Mesenchymal stem cell (in vitro differentiated cells and primary cell): ENCODE measurements at regions not wholly inside any gene's neighbourhood (a gene's known extent, or its start where the extent isn't known, plus 50 kb on each side); places are given as distances from the start of the nearest gene placed in this dataset.

Experiments
- DNase-seq: peaks from one replicate; pipeline ENCODE4 v3.0.0-alpha.2; 2013
- H2AFZ ChIP-seq: one replicate; pipeline ENCODE4 v1.6.1; 2013; ENCODE audit warnings: low read depth, mild to moderate bottlenecking, control low read depth, inconsistent platforms, low read length, moderate library complexity
- H2AK5ac ChIP-seq: 2 replicates; pipeline ENCODE4 v1.6.1; 2013; ENCODE audit warnings: low read length, moderate library complexity, mild to moderate bottlenecking, inconsistent platforms; ENCODE audit not compliant: severe bottlenecking
- H2BK120ac ChIP-seq: one replicate; pipeline ENCODE4 v1.6.1; 2013; ENCODE audit warnings: low read depth, mild to moderate bottlenecking, inconsistent platforms, low read length, moderate library complexity
- H2BK12ac ChIP-seq, 2 experiments: one replicate each; pipeline ENCODE4 v1.6.1; 2013; ENCODE audit warnings: inconsistent platforms in 2 of 2, low read length in 2 of 2, mild to moderate bottlenecking in 2 of 2, moderate library complexity in 2 of 2, control low read depth in 1 of 2
- H2BK15ac ChIP-seq: one replicate; pipeline ENCODE4 v1.6.1; 2013; ENCODE audit warnings: mild to moderate bottlenecking, low read depth, inconsistent platforms; ENCODE audit not compliant: poor library complexity, severe bottlenecking
- H2BK5ac ChIP-seq: 2 replicates; pipeline ENCODE4 v1.6.1; 2013; ENCODE audit warnings: low read depth, mild to moderate bottlenecking, low read length, control low read depth, inconsistent platforms; ENCODE audit not compliant: poor library complexity, severe bottlenecking
- H3K14ac ChIP-seq, 2 experiments: one replicate each; pipeline ENCODE4 v1.6.1; 2013; ENCODE audit warnings: inconsistent platforms in 2 of 2, low read length in 2 of 2, control low read depth in 1 of 2, mild to moderate bottlenecking in 1 of 2, moderate library complexity in 1 of 2
- H3K18ac ChIP-seq, 2 experiments: one replicate each; pipeline ENCODE4 v1.6.1; 2013; ENCODE audit warnings: inconsistent platforms in 2 of 2, low read length in 2 of 2, control low read depth in 1 of 2, low read depth in 1 of 2, mild to moderate bottlenecking in 1 of 2
- H3K23ac ChIP-seq, 2 experiments: one replicate each; pipeline ENCODE4 v1.6.1; 2013; ENCODE audit warnings: inconsistent platforms in 2 of 2, low read length in 2 of 2, mild to moderate bottlenecking in 2 of 2, moderate library complexity in 2 of 2, control low read depth in 1 of 2
- H3K27ac ChIP-seq: 2 replicates; pipeline ENCODE4 v1.5.1; 2013; ENCODE audit warnings: mild to moderate bottlenecking, moderate library complexity, low read length, control low read depth, inconsistent platforms; ENCODE audit not compliant: poor library complexity, severe bottlenecking
- H3K27me3 ChIP-seq, 2 experiments: 2 replicates each; pipeline versions ENCODE4 v1.6.1 to v1.7.0; 2013; ENCODE audit warnings: low read length in 2 of 2, mild to moderate bottlenecking in 2 of 2, moderate library complexity in 2 of 2, control low read depth in 1 of 2, inconsistent platforms in 1 of 2; ENCODE audit not compliant: control insufficient read depth in 1 of 2, insufficient read depth in 1 of 2
- H3K36me3 ChIP-seq, 2 experiments: 2 replicates each; pipeline versions ENCODE4 v1.6.1 to v1.7.0; 2013; ENCODE audit warnings: low read length in 2 of 2, control low read depth in 1 of 2, inconsistent platforms in 1 of 2, low read depth in 1 of 2, mild to moderate bottlenecking in 1 of 2; ENCODE audit not compliant: insufficient read depth in 2 of 2, control insufficient read depth in 1 of 2
- H3K4ac ChIP-seq, 2 experiments: one replicate each; pipeline ENCODE4 v1.6.1; 2013; ENCODE audit warnings: inconsistent platforms in 2 of 2, low read length in 2 of 2, mild to moderate bottlenecking in 2 of 2, moderate library complexity in 2 of 2, control low read depth in 1 of 2, low read depth in 1 of 2
- H3K4me1 ChIP-seq: 2 replicates; pipeline ENCODE4 v1.6.1; 2013; ENCODE audit warnings: low read depth, low read length, control low read depth; ENCODE audit not compliant: control insufficient read depth, insufficient read depth
- H3K4me2 ChIP-seq: 2 replicates; pipeline ENCODE4 v1.6.1; 2013; ENCODE audit warnings: low read length, mild to moderate bottlenecking, inconsistent platforms; ENCODE audit not compliant: poor library complexity, severe bottlenecking
- H3K4me3 ChIP-seq, 2 experiments: 2 replicates each; pipeline versions ENCODE4 v1.5.1 to v1.7.0; 2013; ENCODE audit warnings: low read length in 2 of 2, mild to moderate bottlenecking in 2 of 2, control low read depth in 1 of 2, low read depth in 1 of 2; ENCODE audit not compliant: insufficient read depth in 1 of 2
- H3K79me1 ChIP-seq: replicated peaks from 2 replicates; pipeline ENCODE4 v1.6.1; 2013; ENCODE audit warnings: mild to moderate bottlenecking, control low read depth, low read length, inconsistent platforms; ENCODE audit not compliant: poor library complexity, severe bottlenecking
- H3K9ac ChIP-seq: 2 replicates; pipeline ENCODE4 v1.7.0; 2013; ENCODE audit warnings: mild to moderate bottlenecking, low read length, moderate library complexity
- H3K9me3 ChIP-seq: 2 replicates; pipeline ENCODE4 v1.7.0; 2013; ENCODE audit warnings: mild to moderate bottlenecking, low read length; ENCODE audit not compliant: control insufficient read depth
- H4K8ac ChIP-seq: one replicate; pipeline ENCODE4 v1.6.1; 2013; ENCODE audit warnings: inconsistent platforms, mild to moderate bottlenecking, low read length, moderate library complexity
- H4K91ac ChIP-seq: one replicate; pipeline ENCODE4 v1.6.1; 2013; ENCODE audit warnings: mild to moderate bottlenecking, low read length, inconsistent platforms
- WGBS: methylation state at CpG from one replicate; pipeline ENCODE4 v1.1.7; 2013; ENCODE audit warnings: mixed read lengths; 5-methylcytosine and 5-hydroxymethylcytosine counted together

DNA sequence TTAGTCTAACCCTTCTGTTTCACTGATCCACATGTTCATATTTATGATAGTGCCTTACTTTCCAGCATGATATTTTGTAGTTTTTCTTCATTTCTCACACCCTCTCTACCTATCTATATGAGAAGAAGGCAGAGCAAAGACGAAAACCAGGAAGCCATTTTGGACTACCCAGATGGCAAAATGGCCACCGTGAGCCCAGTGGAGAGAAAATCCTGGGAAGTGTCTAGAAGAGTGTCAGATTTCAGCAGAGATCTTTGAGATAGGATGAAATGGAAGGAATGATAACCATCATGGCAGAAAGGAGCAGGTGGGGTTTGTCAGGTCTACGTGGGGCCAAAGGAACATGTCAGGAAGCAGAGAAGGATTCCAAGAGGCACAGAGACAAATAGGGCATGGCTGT, 84.0 kb upstream of the MYCN start:
- H3K27ac ChIP-seq = no peak overlapping the region
- WGBS = 71% methylated on average over 3 of the region's 3 CpGs
- H3K23ac ChIP-seq = no peak overlapping the region
- no peak overlapping the region for H3K18ac ChIP-seq
- H3K36me3 ChIP-seq = no peaks in the 10 kb centered on the region
- H4K91ac ChIP-seq = no peak overlapping the region
- H4K8ac ChIP-seq = no peak overlapping the region
- H3K4me2 ChIP-seq = no peak overlapping the region
- no peak overlapping the region for H2AK5ac ChIP-seq
- no peak overlapping the region for H2BK12ac ChIP-seq
- H2BK5ac ChIP-seq = no peak overlapping the region
- no peak overlapping the region for H3K4me3 ChIP-seq
- no peaks in the 10 kb centered on the region for H3K9me3 ChIP-seq
- peaks cover 0 to 5% of the 10 kb centered on the region in 2 experiments for H3K27me3 ChIP-seq
- no peak overlapping the region for H2BK120ac ChIP-seq
- H3K14ac ChIP-seq = no peak overlapping the region
- H3K4me1 ChIP-seq = no peaks in the 10 kb centered on the region
- DNase-seq = no peak
- no peak overlapping the region for H3K9ac ChIP-seq
- no peak overlapping the region for H2BK15ac ChIP-seq
- H2AFZ ChIP-seq = no peak overlapping the region
- no peaks in the 10 kb centered on the region for H3K79me1 ChIP-seq
- H3K4ac ChIP-seq = no peak overlapping the region

DNA sequence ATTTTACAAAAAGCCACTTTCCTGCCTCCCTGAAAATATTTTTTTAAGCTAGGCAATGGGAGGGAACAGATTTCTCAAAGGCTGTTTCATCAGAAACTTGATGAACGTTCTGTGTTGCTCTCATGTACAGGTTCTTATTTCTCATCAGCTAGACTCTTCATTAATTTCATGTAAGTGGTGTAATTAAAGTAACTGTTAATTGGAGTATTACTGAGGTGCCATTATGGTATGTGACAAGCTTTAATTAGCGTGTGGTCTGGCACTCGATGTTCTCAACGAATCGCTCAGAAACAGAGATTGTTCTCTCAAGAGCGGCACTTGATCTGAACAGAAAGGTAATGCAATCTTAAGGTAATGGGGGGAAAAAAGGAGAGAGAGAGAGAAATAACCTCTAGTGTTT, 81.9 kb upstream of the MYCN start:
- peaks cover 0 to 5% of the 10 kb centered on the region in 2 experiments for H3K27me3 ChIP-seq
- H3K79me1 ChIP-seq = no peaks in the 10 kb centered on the region
- H3K9me3 ChIP-seq = no peaks in the 10 kb centered on the region
- H3K4me1 ChIP-seq = no peaks in the 10 kb centered on the region
- WGBS = 95% methylated on average over 6 of the region's 6 CpGs
- DNase-seq = no peak
- H3K4ac ChIP-seq = no peak overlapping the region
- H3K23ac ChIP-seq = no peak overlapping the region
- H2AK5ac ChIP-seq = no peak overlapping the region
- no peak overlapping the region for H3K18ac ChIP-seq
- H3K27ac ChIP-seq = no peak overlapping the region
- H3K4me3 ChIP-seq = no peak overlapping the region
- H3K9ac ChIP-seq = no peak overlapping the region
- H2BK12ac ChIP-seq = no peak overlapping the region
- H3K14ac ChIP-seq = no peak overlapping the region
- no peak overlapping the region for H2BK120ac ChIP-seq
- no peak overlapping the region for H2AFZ ChIP-seq
- no peak overlapping the region for H2BK15ac ChIP-seq
- H4K8ac ChIP-seq = no peak overlapping the region
- H4K91ac ChIP-seq = no peak overlapping the region
- H3K4me2 ChIP-seq = no peak overlapping the region
- no peak overlapping the region for H2BK5ac ChIP-seq
- no peaks in the 10 kb centered on the region for H3K36me3 ChIP-seq

DNA sequence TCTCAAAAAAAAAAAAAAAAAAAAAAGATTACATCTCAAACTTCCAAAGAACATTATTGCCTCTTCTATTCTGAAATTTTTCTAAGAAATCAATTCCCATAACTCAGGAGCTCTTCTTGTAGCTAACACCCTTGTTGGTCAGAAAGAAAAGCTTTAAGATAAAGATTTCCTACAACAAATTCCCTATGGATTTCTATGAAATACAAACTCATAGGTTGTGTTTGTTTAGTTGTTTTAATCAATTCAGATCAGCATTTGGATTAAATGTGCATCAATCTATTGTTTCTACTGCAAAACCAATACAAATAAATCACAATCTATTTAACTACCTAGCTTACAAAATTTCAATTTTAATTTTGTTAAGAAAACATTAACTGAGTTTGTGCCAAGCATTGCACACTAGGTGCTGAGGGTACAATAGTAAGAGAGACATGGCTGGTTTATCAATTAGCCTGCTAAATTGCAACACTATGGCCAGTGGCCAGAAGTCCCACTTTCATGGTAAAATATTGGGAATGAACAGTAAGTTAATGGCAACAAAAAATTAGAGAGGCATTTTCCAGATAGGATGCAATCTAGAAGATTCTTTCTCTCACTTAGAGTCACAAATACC, 80.2 kb upstream of the MYCN start:
- Histone ChIP-seq H3K9me3 (no peaks in the 10 kb centered on the region), H2BK12ac (no peak overlapping the region), H4K91ac (no peak overlapping the region), H4K8ac (no peak overlapping the region), H3K4me2 (no peak overlapping the region), H3K36me3 (no peaks in the 10 kb centered on the region), H3K23ac (no peak overlapping the region), H3K4ac (no peak overlapping the region), H2BK15ac (no peak overlapping the region), H3K14ac (no peak overlapping the region), H2BK120ac (no peak overlapping the region), H3K79me1 (no peaks in the 10 kb centered on the region), H3K4me1 (no peaks in the 10 kb centered on the region), H3K9ac (no peak overlapping the region), H3K4me3 (no peak overlapping the region), H2AK5ac (no peak overlapping the region), H3K27me3 (peaks cover 0 to 5% of the 10 kb centered on the region in 2 experiments), H2AFZ (no peak overlapping the region), H3K27ac (no peak overlapping the region), H2BK5ac (no peak overlapping the region), H3K18ac (no peak overlapping the region)
- no peak for DNase-seq

DNA sequence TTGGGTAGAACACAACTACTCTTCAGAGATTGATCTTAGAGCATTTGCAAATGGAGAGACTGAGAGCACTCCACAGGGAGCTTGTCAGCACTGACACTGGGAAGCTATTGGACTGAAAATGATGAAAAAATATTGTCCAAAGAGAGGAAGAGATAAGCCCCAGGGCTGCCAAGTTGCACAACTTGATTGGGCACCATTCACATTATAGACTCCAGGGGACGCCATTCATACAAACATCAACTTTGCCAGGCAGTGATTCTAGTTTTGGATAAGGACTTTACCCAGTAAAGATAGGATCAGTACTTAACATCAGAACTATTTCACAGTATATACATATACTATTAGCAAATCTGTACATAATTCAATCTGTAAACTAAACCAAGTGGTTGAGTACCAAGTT, 79.6 kb upstream of the MYCN start:
- H3K9ac ChIP-seq = no peak overlapping the region
- no peak overlapping the region for H4K8ac ChIP-seq
- H2BK12ac ChIP-seq = no peak overlapping the region
- H3K27ac ChIP-seq = no peak overlapping the region
- H3K18ac ChIP-seq = no peak overlapping the region
- no peak overlapping the region for H2BK15ac ChIP-seq
- H3K4me3 ChIP-seq = no peak overlapping the region
- no peak overlapping the region for H2AK5ac ChIP-seq
- no peaks in the 10 kb centered on the region for H3K9me3 ChIP-seq
- H3K79me1 ChIP-seq = no peaks in the 10 kb centered on the region
- no peak overlapping the region for H2BK5ac ChIP-seq
- no peak overlapping the region for H3K23ac ChIP-seq
- H3K4me2 ChIP-seq = no peak overlapping the region
- no peak overlapping the region for H3K14ac ChIP-seq
- H2BK120ac ChIP-seq = no peak overlapping the region
- no peaks in the 10 kb centered on the region for H3K4me1 ChIP-seq
- DNase-seq = no peak
- H4K91ac ChIP-seq = no peak overlapping the region
- peaks cover 0 to 5% of the 10 kb centered on the region in 2 experiments for H3K27me3 ChIP-seq
- H3K4ac ChIP-seq = no peak overlapping the region
- no peak overlapping the region for H2AFZ ChIP-seq
- WGBS = no CpG with 5 or more reads among the region's 1 CpG
- H3K36me3 ChIP-seq = no peaks in the 10 kb centered on the region
